Prostate gland (tissue), 2 donors: ENCODE measurements at regions not wholly inside any gene's neighbourhood (a gene's known extent, or its start where the extent isn't known, plus 50 kb on each side); places are given as distances from the start of the nearest gene placed in this dataset.

Source experiments
- DNase-seq: peaks from one replicate; pipeline ENCODE4 v3.0.0-alpha.2; 2019; ENCODE audit warnings: low spot score
- H3K27ac ChIP-seq, 2 donors: fragments of 200-600 bp; sonication (generic); 2 replicates each; pipeline ENCODE4 v1.5.1; 2017 to 2019
- H3K27me3 ChIP-seq: fragments of 200-600 bp; sonication (generic); replicated peaks from 2 replicates; pipeline ENCODE4 v1.5.1; 2019; ENCODE audit not compliant: insufficient read depth
- H3K36me3 ChIP-seq, 2 donors: fragments of 200-600 bp; sonication (generic); 1 replicate in 1 of 2; 2 replicates in 1 of 2; pipeline versions ENCODE4 v1.5.1 to v1.8.1; 2017 to 2019
- H3K4me1 ChIP-seq: fragments of 200-600 bp; sonication (generic); replicated peaks from 2 replicates; pipeline ENCODE4 v1.5.1; 2019
- H3K4me3 ChIP-seq, 2 donors: fragments of 200-600 bp; sonication (generic); 2 replicates each; pipeline ENCODE4 v1.5.1; 2017 to 2019
- H3K9me3 ChIP-seq: fragments of 200-600 bp; sonication (generic); 2 replicates; pipeline ENCODE4 v1.5.1; 2017
- POLR2A ChIP-seq: fragments of 450-650 bp; IDR thresholded peaks from one replicate; pipeline ENCODE4 v1.6.1; 2016; ENCODE audit warnings: antibody characterized with exemption, mild to moderate bottlenecking
- POLR2AphosphoS5 ChIP-seq: sonication (generic); formaldehyde crosslinking; IDR thresholded peaks from one replicate; pipeline ENCODE4 v1.6.1; 2017; ENCODE audit warnings: antibody characterized with exemption
- WGBS: methylation state at CpG from one replicate; pipeline ENCODE4 v1.1.5; 2018; 5-methylcytosine and 5-hydroxymethylcytosine counted together
- intact Hi-C: fragments of 100-400 bp; cut with DNase I; formaldehyde crosslinking; loops from one replicate; pipeline ENCODE4 v1.14.2; 2022
- TF ChIP-seq, protein P1 (sequence below), 4 experiments: fragments of 200-600 bp in 2 of 4; fragments of 450-650 bp in 2 of 4; sonication (generic) in 2 of 4; IDR thresholded peaks; 1 replicate in 3 of 4; 2 replicates in 1 of 4; pipeline ENCODE4 v1.5.1; 2016 to 2019; ENCODE audit warnings: antibody characterized with exemption in 4 of 4, mild to moderate bottlenecking in 2 of 4, moderate library complexity in 2 of 4

DNA sequence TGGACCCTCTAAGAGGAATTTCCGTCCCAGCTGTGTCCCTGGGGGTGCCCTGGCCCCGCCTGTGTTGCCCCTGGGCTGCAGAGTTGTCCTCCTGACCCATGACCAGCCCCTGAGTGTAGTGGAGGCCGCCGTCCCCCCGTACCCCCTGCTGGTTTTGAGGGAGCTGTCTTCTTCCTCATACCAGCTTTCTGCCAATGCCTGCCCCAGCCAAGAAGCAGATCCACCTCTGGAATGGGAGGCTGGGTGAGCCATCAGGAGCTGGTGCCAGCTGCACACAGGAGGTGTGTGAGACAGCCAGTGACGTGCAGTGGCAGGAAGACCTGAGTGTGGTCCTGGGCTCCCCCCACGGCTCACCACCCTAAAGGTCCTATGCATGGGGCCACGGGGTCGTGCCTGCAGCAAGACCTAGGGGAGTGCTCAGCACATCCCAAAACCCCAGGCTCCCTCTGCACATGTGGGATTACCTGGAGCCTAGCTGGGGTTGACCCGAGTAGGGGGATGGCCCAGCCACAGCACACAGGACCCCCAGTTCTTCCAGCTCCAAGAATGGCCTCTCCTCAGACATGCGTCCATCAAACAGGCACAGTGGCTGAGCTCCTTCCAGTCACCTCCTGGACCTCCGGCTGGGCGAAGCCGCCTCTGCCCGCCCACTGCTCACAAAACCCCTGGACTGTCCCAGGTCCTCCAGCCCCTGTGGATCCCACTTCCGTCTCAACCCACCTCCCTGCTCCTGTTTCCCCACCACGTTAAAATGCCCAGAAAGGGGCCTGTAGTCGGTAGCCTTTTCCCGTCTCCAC, 647.6 kb downstream of the BRD1 start:
- Histone ChIP-seq H3K27me3 (peaks cover 10% of the 10 kb centered on the region), H3K9me3 (no peaks in the 10 kb centered on the region), H3K4me1 (no peaks in the 10 kb centered on the region), H3K36me3 (no peaks in the 10 kb centered on the region), H3K27ac (no peak overlapping the region), H3K4me3 (no peak overlapping the region)
- 72% methylated on average over 19 of the region's 19 CpGs for WGBS
- TF ChIP-seq, protein P1, sequence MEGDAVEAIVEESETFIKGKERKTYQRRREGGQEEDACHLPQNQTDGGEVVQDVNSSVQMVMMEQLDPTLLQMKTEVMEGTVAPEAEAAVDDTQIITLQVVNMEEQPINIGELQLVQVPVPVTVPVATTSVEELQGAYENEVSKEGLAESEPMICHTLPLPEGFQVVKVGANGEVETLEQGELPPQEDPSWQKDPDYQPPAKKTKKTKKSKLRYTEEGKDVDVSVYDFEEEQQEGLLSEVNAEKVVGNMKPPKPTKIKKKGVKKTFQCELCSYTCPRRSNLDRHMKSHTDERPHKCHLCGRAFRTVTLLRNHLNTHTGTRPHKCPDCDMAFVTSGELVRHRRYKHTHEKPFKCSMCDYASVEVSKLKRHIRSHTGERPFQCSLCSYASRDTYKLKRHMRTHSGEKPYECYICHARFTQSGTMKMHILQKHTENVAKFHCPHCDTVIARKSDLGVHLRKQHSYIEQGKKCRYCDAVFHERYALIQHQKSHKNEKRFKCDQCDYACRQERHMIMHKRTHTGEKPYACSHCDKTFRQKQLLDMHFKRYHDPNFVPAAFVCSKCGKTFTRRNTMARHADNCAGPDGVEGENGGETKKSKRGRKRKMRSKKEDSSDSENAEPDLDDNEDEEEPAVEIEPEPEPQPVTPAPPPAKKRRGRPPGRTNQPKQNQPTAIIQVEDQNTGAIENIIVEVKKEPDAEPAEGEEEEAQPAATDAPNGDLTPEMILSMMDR (IDR thresholded peaks at IDR 0.05), result no peak
- no peak for TF ChIP-seq POLR2AphosphoS5
- TF ChIP-seq POLR2A, result no peak
- DNase-seq, result no peak
- intact Hi-C loops, result no loop called here

DNA sequence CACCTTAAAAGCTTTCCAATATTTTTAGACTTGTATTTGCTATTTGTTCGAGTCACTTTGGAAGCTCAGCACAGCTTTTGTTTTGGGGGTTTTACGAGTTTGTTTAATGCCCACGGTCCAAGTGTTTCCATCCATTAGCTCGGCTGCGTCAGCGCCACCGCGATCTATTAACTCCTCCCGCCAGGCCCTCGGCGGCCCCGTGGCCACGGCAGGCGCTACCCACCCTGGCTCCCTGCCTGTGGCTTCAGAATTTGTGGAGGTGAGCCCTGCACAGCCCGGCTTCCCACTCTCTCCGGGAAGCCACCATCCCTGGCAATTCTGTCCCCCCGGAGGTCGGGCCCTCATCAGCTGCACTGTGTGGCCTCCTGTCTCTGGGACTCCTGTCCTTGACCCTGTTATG, 648.5 kb downstream of the BRD1 start:
- no peak for DNase-seq
- Histone ChIP-seq H3K4me3 (no peak overlapping the region), H3K36me3 (no peaks in the 10 kb centered on the region), H3K9me3 (no peaks in the 10 kb centered on the region), H3K27me3 (peaks cover 10% of the 10 kb centered on the region), H3K4me1 (no peaks in the 10 kb centered on the region), H3K27ac (no peak overlapping the region)
- TF ChIP-seq, protein P1 (IDR thresholded peaks at IDR 0.05), result no peak
- TF ChIP-seq POLR2A (no peak), POLR2AphosphoS5 (no peak)
- intact Hi-C loops, result no loop called here
- WGBS, result 36% methylated on average over 18 of the region's 18 CpGs

DNA sequence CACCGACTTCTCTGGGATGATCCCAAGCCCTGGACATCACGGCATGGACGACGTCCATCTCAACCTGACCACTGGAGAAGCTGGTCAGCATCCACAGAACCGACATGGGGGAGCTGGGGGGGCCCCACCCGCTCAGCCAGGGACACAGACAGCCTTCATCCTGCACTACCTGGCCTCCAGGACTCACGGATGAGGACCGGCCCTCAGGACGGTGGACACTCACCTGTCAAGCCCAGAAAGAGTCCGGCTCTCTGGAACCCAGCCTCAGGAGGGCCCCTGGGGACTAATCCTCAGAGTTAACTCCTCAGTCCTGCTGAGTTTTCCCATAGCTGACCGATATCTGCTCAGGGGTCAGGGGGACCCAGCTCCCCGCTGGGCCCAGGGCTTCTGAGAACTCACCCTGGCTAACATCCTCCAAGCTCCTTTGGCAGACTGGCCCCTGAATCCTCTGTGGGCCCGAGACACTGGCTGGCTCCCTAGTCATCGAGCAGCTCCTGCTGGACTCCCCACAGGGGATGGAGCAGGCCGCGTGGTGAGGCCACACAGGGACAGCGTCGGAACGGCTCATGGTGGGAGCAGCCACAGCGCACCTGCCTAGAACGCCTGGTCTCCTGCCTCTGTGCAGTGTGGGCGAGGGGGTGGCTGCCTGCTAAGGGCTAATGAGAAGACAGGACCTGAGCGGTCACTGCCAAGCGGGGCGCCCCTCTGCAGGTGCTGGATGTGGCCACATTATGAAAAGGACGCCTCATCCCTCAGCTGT, 649.2 kb downstream of the BRD1 start:
- Histone ChIP-seq H3K36me3 (no peaks in the 10 kb centered on the region), H3K9me3 (no peaks in the 10 kb centered on the region), H3K4me1 (no peaks in the 10 kb centered on the region), H3K27me3 (peaks cover 10% of the 10 kb centered on the region), H3K4me3 (no peak overlapping the region), H3K27ac (no peak overlapping the region)
- TF ChIP-seq POLR2AphosphoS5, result no peak
- no peak for TF ChIP-seq POLR2A
- TF ChIP-seq, protein P1 (IDR thresholded peaks at IDR 0.05), result no peak
- no peak for DNase-seq
- intact Hi-C loops, result no loop called here
- 50% methylated on average over 23 of the region's 26 CpGs for WGBS

DNA sequence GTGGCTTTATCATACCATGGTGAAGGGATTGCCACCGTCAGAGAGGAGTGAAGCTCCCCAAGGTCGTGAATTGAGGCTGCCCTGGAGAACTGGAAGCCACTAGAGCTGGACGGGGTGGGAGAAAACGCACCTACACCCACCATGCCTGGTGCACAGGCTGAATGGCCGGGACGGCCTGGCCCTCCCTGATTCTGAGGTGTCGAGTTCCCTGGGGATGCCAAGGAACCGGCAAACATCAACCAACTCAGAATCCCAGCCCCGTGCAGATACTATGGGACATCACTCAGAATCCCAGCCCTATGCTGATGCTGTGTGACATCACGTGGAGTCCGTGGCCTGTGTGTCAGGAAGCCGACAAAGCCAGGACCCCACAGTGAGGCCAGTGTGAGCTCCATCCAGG, 650.0 kb downstream of the BRD1 start:
- H3K27me3 ChIP-seq, result peaks cover 10% of the 10 kb centered on the region

More for the DNA sequence above, 650.0 kb downstream of the BRD1 start:
- H3K9me3 ChIP-seq, result no peaks in the 10 kb centered on the region
- H3K27ac ChIP-seq, result no peak overlapping the region
- no peaks in the 10 kb centered on the region for H3K36me3 ChIP-seq
- no peak for DNase-seq
- TF ChIP-seq POLR2A (no peak), POLR2AphosphoS5 (no peak)
- TF ChIP-seq, protein P1 (IDR thresholded peaks at IDR 0.05), result no peak
- no peaks in the 10 kb centered on the region for H3K4me1 ChIP-seq
- H3K4me3 ChIP-seq, result no peak overlapping the region
- WGBS, result 76% methylated on average over 12 of the region's 12 CpGs
- intact Hi-C loops, result no loop called here
